Esophagus squamous epithelium (tissue), 4 donors: ENCODE measurements at regions not wholly inside any gene's neighbourhood (a gene's known extent, or its start where the extent isn't known, plus 50 kb on each side); places are given as distances from the start of the nearest gene placed in this dataset.

Experiments used
- POLR2A ChIP-seq, 4 donors: fragments of 450-650 bp; IDR thresholded peaks; one replicate each; pipeline ENCODE4 v1.6.1; 2017; ENCODE audit warnings: antibody characterized with exemption in 4 of 4, mild to moderate bottlenecking in 4 of 4, moderate library complexity in 3 of 4
- TF ChIP-seq, protein P1 (sequence below), 6 experiments: fragments of 450-650 bp in 4 of 6; fragments of 200-600 bp in 2 of 6; sonication (generic) in 2 of 6; IDR thresholded peaks; one replicate each; pipeline ENCODE4 v1.5.1; 2016 to 2019; ENCODE audit warnings: antibody characterized with exemption in 6 of 6, mild to moderate bottlenecking in 4 of 6, moderate library complexity in 4 of 6

DNA sequence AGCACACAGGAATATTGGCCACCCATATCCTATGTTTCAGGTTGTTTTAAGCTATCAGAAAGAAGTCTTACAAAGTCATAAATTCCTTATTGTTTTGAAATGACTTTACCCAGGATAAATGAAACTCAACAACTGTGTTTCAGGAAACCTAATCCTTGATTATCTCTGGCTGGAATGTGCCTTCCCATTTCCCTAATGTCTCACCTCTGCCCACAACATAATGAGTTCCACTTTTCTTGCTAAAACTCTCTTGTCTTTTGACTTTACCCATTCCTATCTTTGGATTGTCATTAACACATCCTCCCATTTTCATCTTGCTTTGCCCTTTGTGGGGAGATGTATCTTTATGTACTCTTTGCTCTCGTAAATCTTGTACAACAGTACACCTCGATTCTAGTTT is 200.0 kb upstream of the DNAJC19 start:
- TF ChIP-seq, protein P1, sequence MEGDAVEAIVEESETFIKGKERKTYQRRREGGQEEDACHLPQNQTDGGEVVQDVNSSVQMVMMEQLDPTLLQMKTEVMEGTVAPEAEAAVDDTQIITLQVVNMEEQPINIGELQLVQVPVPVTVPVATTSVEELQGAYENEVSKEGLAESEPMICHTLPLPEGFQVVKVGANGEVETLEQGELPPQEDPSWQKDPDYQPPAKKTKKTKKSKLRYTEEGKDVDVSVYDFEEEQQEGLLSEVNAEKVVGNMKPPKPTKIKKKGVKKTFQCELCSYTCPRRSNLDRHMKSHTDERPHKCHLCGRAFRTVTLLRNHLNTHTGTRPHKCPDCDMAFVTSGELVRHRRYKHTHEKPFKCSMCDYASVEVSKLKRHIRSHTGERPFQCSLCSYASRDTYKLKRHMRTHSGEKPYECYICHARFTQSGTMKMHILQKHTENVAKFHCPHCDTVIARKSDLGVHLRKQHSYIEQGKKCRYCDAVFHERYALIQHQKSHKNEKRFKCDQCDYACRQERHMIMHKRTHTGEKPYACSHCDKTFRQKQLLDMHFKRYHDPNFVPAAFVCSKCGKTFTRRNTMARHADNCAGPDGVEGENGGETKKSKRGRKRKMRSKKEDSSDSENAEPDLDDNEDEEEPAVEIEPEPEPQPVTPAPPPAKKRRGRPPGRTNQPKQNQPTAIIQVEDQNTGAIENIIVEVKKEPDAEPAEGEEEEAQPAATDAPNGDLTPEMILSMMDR (IDR thresholded peaks at IDR 0.05) = no peak
- no peak for TF ChIP-seq POLR2A (IDR thresholded peaks at IDR 0.05)
